ENCODE measurements at regions not wholly inside any gene's neighbourhood (a gene's known extent, or its start where the extent isn't known, plus 50 kb on each side); places are given as distances from the start of the nearest gene placed in this dataset.

DNA sequence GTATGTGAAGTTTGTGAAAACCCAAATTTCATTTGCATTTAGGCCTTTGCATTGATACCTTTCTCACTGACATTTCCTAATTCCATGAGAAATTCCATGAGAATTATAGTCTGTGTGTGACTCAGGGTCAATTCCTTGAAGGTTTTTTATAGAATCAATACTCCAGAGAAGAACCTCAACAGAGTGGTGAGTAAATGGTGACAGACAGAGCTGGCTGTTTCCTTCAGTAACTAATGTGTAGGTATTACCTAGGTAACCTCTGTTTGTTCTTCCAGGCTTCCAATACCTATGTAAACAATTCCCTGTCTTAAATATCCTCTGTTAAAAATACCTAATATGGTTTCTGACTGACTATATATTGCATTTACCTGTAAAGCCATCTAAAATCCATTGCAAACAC lies 117.0 kb downstream of the TTC8 start:
- TF ChIP-seq CTCF (IDR thresholded peaks at IDR 0.05), result no peak
- no peak for TF ChIP-seq POLR2A (IDR thresholded peaks at IDR 0.05)
- TF ChIP-seq EP300 (IDR thresholded peaks at IDR 0.05), result no peak

Measured in ovary (tissue), 3 donors.